GM06990 (cell line): ENCODE measurements at regions not wholly inside any gene's neighbourhood (a gene's known extent, or its start where the extent isn't known, plus 50 kb on each side); places are given as distances from the start of the nearest gene placed in this dataset.

Experiments used
- DNase-seq: peaks from one replicate; pipeline ENCODE4 v3.0.0-alpha.2; 2011; ENCODE audit not compliant: insufficient read length; ENCODE audit errors: extremely low read depth
- H3K27me3 ChIP-seq: replicated peaks from 2 replicates; pipeline ENCODE4 v1.6.0; 2011; ENCODE audit warnings: low read length; ENCODE audit not compliant: control insufficient read depth, insufficient read depth
- H3K36me3 ChIP-seq: 2 replicates; pipeline ENCODE4 v1.5.1; 2011; ENCODE audit warnings: low read length; ENCODE audit not compliant: control insufficient read depth, insufficient read depth
- H3K4me3 ChIP-seq: replicated peaks from 2 replicates; pipeline ENCODE4 v1.5.1; 2011; ENCODE audit warnings: low read depth, mild to moderate bottlenecking, control low read depth, low read length
- TF ChIP-seq, protein P1 (sequence below): IDR thresholded peaks from 2 replicates; pipeline ENCODE4 v1.5.1; 2011; ENCODE audit warnings: low read length, control low read depth, mild to moderate bottlenecking, inconsistent platforms; ENCODE audit not compliant: insufficient read depth, poor library complexity, severe bottlenecking

DNA sequence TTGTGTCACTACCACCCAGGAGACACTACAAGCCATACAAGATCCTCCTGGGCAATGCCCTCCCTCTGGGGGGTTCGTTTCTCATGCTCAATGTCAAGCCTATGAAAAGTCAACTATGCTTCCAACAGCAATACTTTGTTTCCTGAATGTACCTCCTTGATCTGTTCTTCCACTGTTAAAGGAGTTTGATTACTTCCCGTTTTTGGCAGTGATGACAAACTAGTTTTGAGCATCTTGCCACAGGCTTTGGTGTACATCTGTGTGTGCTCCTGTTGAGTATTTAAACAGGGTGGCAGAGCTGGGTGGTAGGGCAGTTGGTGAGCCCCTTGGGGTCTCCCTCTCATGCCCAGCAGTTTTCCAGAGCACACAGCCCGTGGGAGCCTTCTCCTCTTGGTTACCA lies 81.4 kb downstream of the IL12A start:
- TF ChIP-seq, protein P1, sequence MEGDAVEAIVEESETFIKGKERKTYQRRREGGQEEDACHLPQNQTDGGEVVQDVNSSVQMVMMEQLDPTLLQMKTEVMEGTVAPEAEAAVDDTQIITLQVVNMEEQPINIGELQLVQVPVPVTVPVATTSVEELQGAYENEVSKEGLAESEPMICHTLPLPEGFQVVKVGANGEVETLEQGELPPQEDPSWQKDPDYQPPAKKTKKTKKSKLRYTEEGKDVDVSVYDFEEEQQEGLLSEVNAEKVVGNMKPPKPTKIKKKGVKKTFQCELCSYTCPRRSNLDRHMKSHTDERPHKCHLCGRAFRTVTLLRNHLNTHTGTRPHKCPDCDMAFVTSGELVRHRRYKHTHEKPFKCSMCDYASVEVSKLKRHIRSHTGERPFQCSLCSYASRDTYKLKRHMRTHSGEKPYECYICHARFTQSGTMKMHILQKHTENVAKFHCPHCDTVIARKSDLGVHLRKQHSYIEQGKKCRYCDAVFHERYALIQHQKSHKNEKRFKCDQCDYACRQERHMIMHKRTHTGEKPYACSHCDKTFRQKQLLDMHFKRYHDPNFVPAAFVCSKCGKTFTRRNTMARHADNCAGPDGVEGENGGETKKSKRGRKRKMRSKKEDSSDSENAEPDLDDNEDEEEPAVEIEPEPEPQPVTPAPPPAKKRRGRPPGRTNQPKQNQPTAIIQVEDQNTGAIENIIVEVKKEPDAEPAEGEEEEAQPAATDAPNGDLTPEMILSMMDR = no peak
- no peak for DNase-seq
- H3K4me3 ChIP-seq = no peak overlapping the region
- H3K27me3 ChIP-seq = no peaks in the 10 kb centered on the region
- no peaks in the 10 kb centered on the region for H3K36me3 ChIP-seq

DNA sequence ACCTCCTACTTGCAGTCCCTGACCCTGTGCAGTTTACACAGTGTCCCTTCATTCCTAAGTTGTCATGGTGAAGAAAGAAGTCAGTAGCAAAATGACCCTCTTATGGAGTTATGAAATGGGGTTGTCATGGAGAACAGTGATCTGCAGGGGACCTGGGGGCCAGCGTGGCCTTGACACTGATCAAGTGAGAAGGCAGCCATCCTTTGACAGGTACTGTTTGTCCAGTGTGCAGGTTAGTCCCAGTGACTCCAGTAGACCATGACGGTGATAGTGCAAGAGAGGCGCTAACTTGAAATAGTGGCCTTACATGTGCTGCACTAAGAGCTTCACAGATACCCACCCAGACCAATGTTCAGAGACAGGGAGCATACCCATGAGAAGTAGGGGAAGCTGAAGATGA lies 87.9 kb downstream of the IL12A start:
- TF ChIP-seq, protein P1 = no peak
- H3K4me3 ChIP-seq = no peak overlapping the region
- H3K27me3 ChIP-seq = no peaks in the 10 kb centered on the region
- H3K36me3 ChIP-seq = no peaks in the 10 kb centered on the region
- no peak for DNase-seq

DNA sequence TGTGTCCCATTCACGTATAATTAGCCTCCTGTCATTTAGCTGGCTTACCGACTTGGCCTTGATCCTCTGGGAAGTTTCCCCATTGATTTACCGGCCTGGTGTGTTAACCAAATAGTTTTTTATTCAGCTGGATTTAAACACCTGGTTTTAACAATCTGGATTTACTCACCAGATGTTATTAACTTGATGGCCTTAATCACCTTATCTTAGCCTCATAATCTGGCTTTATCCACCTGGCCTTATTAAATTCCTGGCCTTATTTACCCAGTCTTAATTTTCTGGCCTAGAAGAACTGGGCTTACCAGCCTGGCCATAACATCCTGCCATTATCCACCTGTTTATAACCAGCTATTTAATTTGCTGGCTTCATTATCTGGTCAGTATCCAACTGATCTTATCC lies 89.9 kb downstream of the IL12A start:
- DNase-seq = no peak
- Histone ChIP-seq H3K27me3 (no peaks in the 10 kb centered on the region), H3K4me3 (no peak overlapping the region), H3K36me3 (no peaks in the 10 kb centered on the region)
- TF ChIP-seq, protein P1 = no peak

DNA sequence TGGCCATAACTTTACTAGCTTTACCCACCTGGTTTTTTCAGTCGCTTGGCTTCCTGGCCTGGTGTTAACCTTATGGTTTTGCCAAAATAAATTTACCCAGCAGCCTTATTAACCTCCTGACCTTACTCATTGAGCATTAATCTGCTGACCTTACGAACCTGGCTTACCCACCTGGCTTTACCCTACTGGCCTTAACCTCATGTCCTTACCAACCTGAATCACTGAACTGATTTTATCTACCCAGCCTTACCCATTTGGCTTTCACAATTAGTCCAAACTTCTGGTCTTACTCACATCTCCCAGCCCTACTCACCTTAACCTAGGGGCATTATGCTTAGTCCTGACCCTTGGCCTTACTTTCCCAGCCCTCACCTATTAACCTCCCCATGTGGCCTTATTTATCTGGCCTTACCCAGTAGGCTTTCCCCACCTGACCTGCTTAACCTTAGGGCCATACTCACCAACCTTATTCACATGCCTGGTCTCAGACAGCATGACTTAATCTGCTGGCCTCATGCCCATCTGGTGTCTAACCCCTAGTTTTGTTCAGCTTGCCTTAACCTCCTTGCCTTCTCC lies 93.4 kb downstream of the IL12A start:
- Histone ChIP-seq H3K27me3 (no peaks in the 10 kb centered on the region), H3K36me3 (no peaks in the 10 kb centered on the region), H3K4me3 (no peak overlapping the region)
- TF ChIP-seq, protein P1 = no peak
- DNase-seq = no peak

DNA sequence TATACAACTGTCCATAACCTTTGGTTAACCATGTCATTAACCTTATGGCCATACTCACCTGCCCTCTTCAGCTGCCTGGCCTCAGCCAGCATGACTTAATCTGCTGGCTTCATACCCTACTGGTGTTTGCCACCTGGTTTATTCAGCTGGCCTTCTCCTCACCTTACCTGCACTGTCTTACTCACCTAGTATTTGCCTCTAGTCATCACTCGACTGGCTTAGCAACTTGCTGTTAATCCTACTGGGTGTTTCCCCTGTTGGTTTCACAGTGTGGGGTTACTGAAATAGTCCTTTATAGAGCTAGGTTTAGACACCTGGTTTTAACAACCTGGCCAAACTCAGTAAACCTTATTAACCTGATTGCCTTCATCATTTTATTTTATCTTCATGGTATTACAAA lies 96.4 kb downstream of the IL12A start:
- TF ChIP-seq, protein P1 = no peak
- no peak for DNase-seq
- Histone ChIP-seq H3K4me3 (no peak overlapping the region), H3K27me3 (no peaks in the 10 kb centered on the region), H3K36me3 (no peaks in the 10 kb centered on the region)

DNA sequence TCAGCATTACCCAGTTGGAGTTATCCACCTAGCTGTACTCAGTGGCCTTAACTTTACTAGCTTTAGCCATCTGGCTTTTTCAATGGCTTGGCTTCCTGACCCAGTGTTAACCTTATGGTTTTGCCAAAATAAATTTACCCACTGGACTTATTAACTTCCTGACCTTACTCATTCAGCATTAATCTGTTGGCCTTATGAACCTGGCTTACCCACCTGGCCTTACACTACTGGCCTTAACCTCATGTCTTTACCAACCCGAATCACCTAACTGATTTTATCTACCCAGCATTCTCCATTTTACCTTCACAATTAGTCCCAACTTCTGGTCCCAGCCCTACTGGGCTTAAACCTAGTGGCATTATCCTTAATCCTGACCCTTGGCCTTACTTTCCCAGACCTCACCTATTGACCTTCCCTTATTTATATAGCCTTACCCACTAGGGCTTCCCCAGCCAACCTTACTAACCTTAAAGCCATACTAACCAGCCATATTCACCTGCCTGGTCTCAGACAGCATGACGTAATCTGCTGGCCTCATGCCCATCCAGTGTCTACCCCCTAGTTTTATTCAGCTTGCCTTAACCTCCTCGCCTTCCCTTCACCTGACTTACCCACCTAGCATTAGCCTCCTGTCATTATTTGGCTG lies 100.0 kb downstream of the IL12A start:
- Histone ChIP-seq H3K4me3 (no peak overlapping the region), H3K27me3 (no peaks in the 10 kb centered on the region), H3K36me3 (no peaks in the 10 kb centered on the region)
- TF ChIP-seq, protein P1 = no peak
- no peak for DNase-seq
